HCT116 (cell line): ENCODE measurements at regions not wholly inside any gene's neighbourhood (a gene's known extent, or its start where the extent isn't known, plus 50 kb on each side); places are given as distances from the start of the nearest gene placed in this dataset.

ENCODE experiments used
- ATAC-seq: fragments of 200-7000 bp; cut with Tn5 transposase; 2 replicates; pipeline ENCODE4 v1.9.1; 2020; ENCODE audit warnings: mild to moderate bottlenecking, moderate library complexity
- BruUV-seq: library from RNA; stranded (reverse); fragments of 400-500 nt; replicated peaks from 2 replicates; lab custom pipeline; 2021; lab: Mats Ljungman, UMichigan
- CTCF ChIA-PET: fragments of 300-600 bp; sonication (Branson Sonifier 250); formaldehyde crosslinking; loops from one replicate; lab custom pipeline; 2021; ENCODE audit warnings: antibody characterized with exemption; lab: Charles Lee
- POLR2A ChIA-PET: fragments of 300-600, 350-600 bp; sonication (Branson Sonifier 250); formaldehyde crosslinking; loops from one replicate; lab custom pipeline; 2021; ENCODE audit warnings: antibody characterized with exemption; lab: Charles Lee
- RAD21 ChIA-PET, 2 experiments: fragments of 300-600 bp; sonication (Branson Sonifier 250); formaldehyde crosslinking; loops; one replicate each; lab custom pipeline; 2023; ENCODE audit warnings: low total read pairs in 2 of 2; ENCODE audit not compliant: uncharacterized antibody in 2 of 2, unreplicated experiment in 2 of 2, low non-redundant PET in 1 of 2; lab: Charles Lee
- DNase-seq: peaks from one replicate; pipeline ENCODE4 v3.0.0-alpha.2; 2010; ENCODE audit warnings: low read depth, low spot score
- H2AFZ ChIP-seq: fragments of 200-600 bp; shearing (Covaris generic), sonication (generic); 2 replicates; pipeline ENCODE4 v1.6.1; 2017; ENCODE audit warnings: low read depth, mixed run types, mixed read lengths, antibody characterized with exemption, low read length; ENCODE audit not compliant: poor library complexity, severe bottlenecking
- H3K27ac ChIP-seq: 2 replicates; pipeline ENCODE4 v1.5.1; 2012; ENCODE audit warnings: low read depth, low read length
- H3K27me3 ChIP-seq: fragments of 200-600 bp; sonication (generic); 2 replicates; pipeline ENCODE4 v1.6.1; 2016; ENCODE audit warnings: mixed run types, low read length, mixed read lengths; ENCODE audit not compliant: insufficient read depth
- H3K36me3 ChIP-seq, 2 experiments: fragments of 200-500 bp in 1 of 2; fragments of 200-600 bp in 1 of 2; sonication (Bioruptor generic) in 1 of 2; sonication (generic) in 1 of 2; 2 replicates each; pipeline versions ENCODE4 v1.5.1 to v1.6.1; 2014 to 2016; ENCODE audit warnings: low read length in 2 of 2, inconsistent platforms in 1 of 2, mixed read lengths in 1 of 2, mixed run types in 1 of 2; ENCODE audit not compliant: insufficient read depth in 2 of 2, control insufficient read depth in 1 of 2
- H3K4me1 ChIP-seq, 2 experiments: fragments of 200-600 bp in 1 of 2; sonication (generic) in 1 of 2; 2 replicates each; pipeline versions ENCODE4 v1.5.1 to v1.6.1; 2012 to 2017; ENCODE audit warnings: low read length in 2 of 2, inconsistent platforms in 1 of 2, mild to moderate bottlenecking in 1 of 2, mixed read lengths in 1 of 2, mixed run types in 1 of 2, moderate library complexity in 1 of 2; ENCODE audit not compliant: insufficient read depth in 2 of 2, control insufficient read depth in 1 of 2
- H3K4me2 ChIP-seq: fragments of 200-600 bp; sonication (generic); 2 replicates; pipeline ENCODE4 v1.6.1; 2017; ENCODE audit warnings: mixed run types, low read length, mixed read lengths
- H3K4me3 ChIP-seq, 2 experiments: fragments of 200-600 bp in 1 of 2; sonication (generic) in 1 of 2; replicated peaks in 1 of 2; 2 replicates each; pipeline ENCODE4 v1.5.1; 2011 to 2016; ENCODE audit warnings: low read length in 2 of 2, control low read depth in 1 of 2, low read depth in 1 of 2, mild to moderate bottlenecking in 1 of 2, mixed read lengths in 1 of 2, mixed run types in 1 of 2
- H3K79me2 ChIP-seq: fragments of 200-600 bp; sonication (generic); 2 replicates; pipeline ENCODE4 v1.6.1; 2017; ENCODE audit warnings: mild to moderate bottlenecking, mixed run types, low read length, moderate library complexity, mixed read lengths; ENCODE audit not compliant: insufficient read depth
- H3K9ac ChIP-seq: fragments of 200-600 bp; sonication (generic); 2 replicates; pipeline ENCODE4 v1.6.1; 2016; ENCODE audit warnings: low read length, mixed read lengths
- H3K9me2 ChIP-seq: fragments of 200-600 bp; sonication (generic), shearing (Covaris generic); 2 replicates; pipeline ENCODE4 v1.6.1; 2017; ENCODE audit warnings: mixed run types, mild to moderate bottlenecking, moderate library complexity; ENCODE audit not compliant: insufficient read depth
- H3K9me3 ChIP-seq, 2 experiments: fragments of 200-500 bp in 1 of 2; fragments of 200-600 bp in 1 of 2; sonication (Bioruptor generic) in 1 of 2; sonication (generic) in 1 of 2; 2 replicates each; pipeline ENCODE4 v1.6.1; 2014 to 2017; ENCODE audit warnings: low read length in 2 of 2, mixed read lengths in 2 of 2, inconsistent platforms in 1 of 2, low read depth in 1 of 2, mild to moderate bottlenecking in 1 of 2, mixed run types in 1 of 2, moderate library complexity in 1 of 2; ENCODE audit not compliant: control insufficient read depth in 1 of 2, insufficient read depth in 1 of 2
- H4K20me1 ChIP-seq: fragments of 200-600 bp; sonication (generic), shearing (Covaris generic); 2 replicates; pipeline ENCODE4 v1.6.1; 2017; ENCODE audit warnings: mixed run types, mild to moderate bottlenecking, moderate library complexity; ENCODE audit not compliant: insufficient read depth
- CEBPB ChIP-seq: IDR thresholded peaks from 2 replicates; pipeline ENCODE4 v1.6.1; 2012; ENCODE audit warnings: low read depth
- EGR1 ChIP-seq: IDR thresholded peaks from 2 replicates; pipeline ENCODE4 v1.6.1; 2012; ENCODE audit warnings: low read depth
- EZH2 ChIP-seq: fragments of 200-600 bp; sonication (generic); IDR thresholded peaks from 2 replicates; pipeline ENCODE4 v1.6.1; 2017; ENCODE audit warnings: antibody characterized with exemption, mixed run types
- JUND ChIP-seq: IDR thresholded peaks from 2 replicates; pipeline ENCODE4 v1.6.1; 2012
- POLR2AphosphoS5 ChIP-seq: IDR thresholded peaks from 2 replicates; pipeline ENCODE4 v1.6.1; 2011; ENCODE audit warnings: mild to moderate bottlenecking, low read depth, low read length, moderate library complexity
- RAD21 ChIP-seq: IDR thresholded peaks from 2 replicates; pipeline ENCODE4 v1.6.1; 2012; ENCODE audit warnings: low read depth, mild to moderate bottlenecking
- REST ChIP-seq: IDR thresholded peaks from 2 replicates; pipeline ENCODE4 v1.6.1; 2012; ENCODE audit warnings: low read depth
- SIN3A ChIP-seq: IDR thresholded peaks from 2 replicates; pipeline ENCODE4 v1.6.1; 2012; ENCODE audit warnings: low read depth
- YY1 ChIP-seq: IDR thresholded peaks from 2 replicates; pipeline ENCODE4 v1.6.1; 2011; ENCODE audit warnings: low read length, low read depth, moderate library complexity, mild to moderate bottlenecking; ENCODE audit not compliant: insufficient replicate concordance; ENCODE audit errors: extremely low read depth
- ZFX ChIP-seq: fragments of 450-650 bp; IDR thresholded peaks from 2 replicates; pipeline ENCODE4 v1.6.1; 2017
- intact Hi-C: fragments of 100-400 bp; cut with micrococcal nuclease; formaldehyde crosslinking; loops from 2 replicates; pipeline ENCODE4 v1.10.0; 2022
- TF ChIP-seq, protein P1 (sequence below): IDR thresholded peaks from 2 replicates; pipeline ENCODE4 v1.6.1; 2012
- TF ChIP-seq, protein P2 (sequence below), 3 experiments: fragments of 200-600 bp in 1 of 3; sonication (generic) in 1 of 3; IDR thresholded peaks in 2 of 3; conservative IDR thresholded peaks in 1 of 3; 2 replicates each; pipeline ENCODE4 v1.5.1; 2012 to 2017; ENCODE audit warnings: low read depth in 2 of 3, low read length in 2 of 3, antibody characterized with exemption in 1 of 3, borderline replicate concordance in 1 of 3, control low read depth in 1 of 3, mild to moderate bottlenecking in 1 of 3, mixed read lengths in 1 of 3, mixed run types in 1 of 3, moderate library complexity in 1 of 3; ENCODE audit not compliant: insufficient read depth in 1 of 3

DNA sequence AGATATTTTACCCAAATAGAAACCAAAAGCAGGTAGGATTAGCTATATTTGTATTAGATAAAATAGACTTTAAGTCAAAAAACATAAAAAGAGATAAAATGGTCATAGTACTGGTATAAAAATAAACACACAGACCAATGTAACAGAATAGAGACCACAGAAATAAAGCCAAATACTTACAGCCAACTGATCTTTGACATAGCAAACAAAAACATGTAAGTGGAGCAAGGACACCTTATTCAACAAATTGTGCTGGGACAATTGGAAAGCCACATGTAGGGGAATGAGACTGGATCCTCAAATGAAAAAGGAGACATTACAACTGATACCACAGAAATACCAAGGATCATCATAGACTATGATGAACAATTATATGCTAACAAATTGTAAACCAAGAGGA, 94.5 kb upstream of the SIRPG start:
- ATAC-seq (no peak), DNase-seq (no peak)
- H3K4me3 ChIP-seq = no peak overlapping the region
- no peaks in the 10 kb centered on the region for H3K36me3 ChIP-seq
- ChIA-PET CTCF (no interaction called here), POLR2A (no interaction called here), RAD21 (no interaction called here)
- no peak overlapping the region for H3K27ac ChIP-seq
- no peak overlapping the region for H2AFZ ChIP-seq
- H3K79me2 ChIP-seq = no peaks in the 10 kb centered on the region
- intact Hi-C loops = no loop called here
- H3K27me3 ChIP-seq = no peaks in the 10 kb centered on the region
- H3K4me1 ChIP-seq = no peaks in the 10 kb centered on the region
- no peaks in the 10 kb centered on the region for H3K9me3 ChIP-seq
- no peaks in the 10 kb centered on the region for H4K20me1 ChIP-seq
- no TSS peak for BruUV-seq
- TF ChIP-seq, protein P1, sequence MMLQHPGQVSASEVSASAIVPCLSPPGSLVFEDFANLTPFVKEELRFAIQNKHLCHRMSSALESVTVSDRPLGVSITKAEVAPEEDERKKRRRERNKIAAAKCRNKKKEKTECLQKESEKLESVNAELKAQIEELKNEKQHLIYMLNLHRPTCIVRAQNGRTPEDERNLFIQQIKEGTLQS = no peak
- TF ChIP-seq CEBPB = no peak
- TF ChIP-seq, protein P2, sequence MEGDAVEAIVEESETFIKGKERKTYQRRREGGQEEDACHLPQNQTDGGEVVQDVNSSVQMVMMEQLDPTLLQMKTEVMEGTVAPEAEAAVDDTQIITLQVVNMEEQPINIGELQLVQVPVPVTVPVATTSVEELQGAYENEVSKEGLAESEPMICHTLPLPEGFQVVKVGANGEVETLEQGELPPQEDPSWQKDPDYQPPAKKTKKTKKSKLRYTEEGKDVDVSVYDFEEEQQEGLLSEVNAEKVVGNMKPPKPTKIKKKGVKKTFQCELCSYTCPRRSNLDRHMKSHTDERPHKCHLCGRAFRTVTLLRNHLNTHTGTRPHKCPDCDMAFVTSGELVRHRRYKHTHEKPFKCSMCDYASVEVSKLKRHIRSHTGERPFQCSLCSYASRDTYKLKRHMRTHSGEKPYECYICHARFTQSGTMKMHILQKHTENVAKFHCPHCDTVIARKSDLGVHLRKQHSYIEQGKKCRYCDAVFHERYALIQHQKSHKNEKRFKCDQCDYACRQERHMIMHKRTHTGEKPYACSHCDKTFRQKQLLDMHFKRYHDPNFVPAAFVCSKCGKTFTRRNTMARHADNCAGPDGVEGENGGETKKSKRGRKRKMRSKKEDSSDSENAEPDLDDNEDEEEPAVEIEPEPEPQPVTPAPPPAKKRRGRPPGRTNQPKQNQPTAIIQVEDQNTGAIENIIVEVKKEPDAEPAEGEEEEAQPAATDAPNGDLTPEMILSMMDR (IDR thresholded peaks at IDR 0.05 in 2 of 3, conservative IDR thresholded peaks at IDR 0.05 in 1 of 3; ENCODE audit: borderline replicate concordance in 1 of 3, insufficient read depth in 1 of 3, low read depth in 2 of 3, low read length in 2 of 3) = no peak
- TF ChIP-seq SIN3A = no peak
- TF ChIP-seq POLR2AphosphoS5 = no peak
- TF ChIP-seq ZFX = no peak
- TF ChIP-seq RAD21 = no peak
- no peak for TF ChIP-seq JUND
- no peak for TF ChIP-seq REST
- no peak for TF ChIP-seq EGR1
- TF ChIP-seq YY1 = no peak
- no peak for TF ChIP-seq EZH2
- H3K9ac ChIP-seq = no peak overlapping the region
- H3K9me2 ChIP-seq = no peaks in the 10 kb centered on the region; the same call in 1 of the 2 replicates
- no peak overlapping the region for H3K4me2 ChIP-seq
